CD14-positive monocyte (primary cell): ENCODE measurements at regions not wholly inside any gene's neighbourhood (a gene's known extent, or its start where the extent isn't known, plus 50 kb on each side); places are given as distances from the start of the nearest gene placed in this dataset.

ENCODE experiments used
- DNase-seq, 3 donors: peaks; one replicate each; pipeline ENCODE4 v3.0.0-alpha.2; 2011 to 2022
- H2AFZ ChIP-seq: 2 replicates; pipeline ENCODE4 v1.6.0; 2012; ENCODE audit warnings: mild to moderate bottlenecking, low read depth, low read length, inconsistent platforms; ENCODE audit not compliant: insufficient read depth, poor library complexity, severe bottlenecking
- H3K27ac ChIP-seq, 2 donors: 1 replicate in 1 of 2; 2 replicates in 1 of 2; pipeline ENCODE4 v1.5.1; 2012 to 2013; ENCODE audit warnings: low read length in 2 of 2, control low read depth in 1 of 2, inconsistent platforms in 1 of 2, low read depth in 1 of 2, mild to moderate bottlenecking in 1 of 2
- H3K27me3 ChIP-seq, 2 donors: one replicate each; pipeline versions ENCODE4 v1.6.0 to v1.6.1; 2011 to 2013; ENCODE audit warnings: low read length in 2 of 2; ENCODE audit not compliant: control insufficient read depth in 2 of 2, insufficient read depth in 2 of 2
- H3K36me3 ChIP-seq, 2 donors: replicated peaks in 1 of 2; 1 replicate in 1 of 2; 2 replicates in 1 of 2; pipeline versions ENCODE4 v1.5.1 to v1.6.1; 2012 to 2013; ENCODE audit warnings: low read length in 2 of 2, control low read depth in 1 of 2, inconsistent platforms in 1 of 2, mild to moderate bottlenecking in 1 of 2; ENCODE audit not compliant: insufficient read depth in 2 of 2, control insufficient read depth in 1 of 2
- H3K4me1 ChIP-seq, 2 donors: 1 replicate in 1 of 2; 2 replicates in 1 of 2; pipeline versions ENCODE4 v1.5.1 to v1.6.1; 2012 to 2013; ENCODE audit warnings: low read length in 2 of 2, control low read depth in 1 of 2, inconsistent platforms in 1 of 2, mild to moderate bottlenecking in 1 of 2, moderate library complexity in 1 of 2; ENCODE audit not compliant: insufficient read depth in 2 of 2, control insufficient read depth in 1 of 2
- H3K4me2 ChIP-seq: replicated peaks from 2 replicates; pipeline ENCODE3; 2012; ENCODE audit warnings: low read length, moderate library complexity, mild to moderate bottlenecking; ENCODE audit not compliant: poor library complexity, severe bottlenecking; ENCODE audit errors: extremely low read depth
- H3K4me3 ChIP-seq, 3 experiments: fragments of 200-600 bp in 1 of 3; sonication (generic) in 1 of 3; replicated peaks in 1 of 3; 1 replicate in 2 of 3; 2 replicates in 1 of 3; pipeline ENCODE4 v1.5.1; 2011 to 2013; ENCODE audit warnings: low read length in 3 of 3, mild to moderate bottlenecking in 3 of 3, control low read depth in 2 of 3, low read depth in 2 of 3, inconsistent platforms in 1 of 3, moderate library complexity in 1 of 3
- H3K79me2 ChIP-seq: 2 replicates; pipeline ENCODE4 v1.6.0; 2012; ENCODE audit warnings: mild to moderate bottlenecking, control low read depth, inconsistent platforms, low read length, moderate library complexity; ENCODE audit not compliant: insufficient read depth
- H3K9ac ChIP-seq: 2 replicates; pipeline ENCODE4 v1.6.0; 2017; ENCODE audit warnings: low read length, mild to moderate bottlenecking; ENCODE audit not compliant: insufficient read depth, poor library complexity, severe bottlenecking
- H3K9me3 ChIP-seq, 2 donors: replicated peaks in 1 of 2; 1 replicate in 1 of 2; 2 replicates in 1 of 2; pipeline versions ENCODE4 v1.5.1 to v1.6.1; 2012 to 2013; ENCODE audit warnings: low read length in 2 of 2, control low read depth in 1 of 2; ENCODE audit not compliant: control insufficient read depth in 1 of 2, insufficient read depth in 1 of 2
- H4K20me1 ChIP-seq: 2 replicates; pipeline ENCODE4 v1.6.0; 2012; ENCODE audit warnings: mild to moderate bottlenecking, low read length, control low read depth, moderate library complexity; ENCODE audit not compliant: insufficient read depth
- H3K27ac Mint-ChIP-seq, 7 donors: one replicate each; pipeline ENCODE4 v1.8.0; 2020; ENCODE audit warnings: mild to moderate bottlenecking in 7 of 7, mixed read lengths in 7 of 7, moderate library complexity in 6 of 7, inconsistent platforms in 2 of 7
- H3K27me3 Mint-ChIP-seq, 3 donors: one replicate each; pipeline ENCODE4 v1.8.0; 2021 to 2022; ENCODE audit warnings: low read depth in 3 of 3, mild to moderate bottlenecking in 3 of 3, mixed read lengths in 3 of 3, moderate library complexity in 3 of 3, inconsistent platforms in 1 of 3
- H3K36me3 Mint-ChIP-seq, 2 donors: one replicate each; pipeline ENCODE4 v1.8.0; 2020; ENCODE audit warnings: mixed read lengths in 2 of 2, inconsistent platforms in 1 of 2, mild to moderate bottlenecking in 1 of 2
- H3K4me1 Mint-ChIP-seq: one replicate; pipeline ENCODE4 v1.8.0; 2020; ENCODE audit warnings: mild to moderate bottlenecking, mixed read lengths
- H3K4me3 Mint-ChIP-seq, 2 donors: one replicate each; pipeline ENCODE4 v1.8.0; 2020; ENCODE audit warnings: mild to moderate bottlenecking in 2 of 2, mixed read lengths in 2 of 2, moderate library complexity in 1 of 2
- H3K9me3 Mint-ChIP-seq, 7 donors: one replicate each; pipeline ENCODE4 v1.8.0; 2020 to 2022; ENCODE audit warnings: mixed read lengths in 7 of 7, mild to moderate bottlenecking in 6 of 7, moderate library complexity in 6 of 7, inconsistent platforms in 2 of 7
- WGBS: methylation state at CpG from one replicate; pipeline ENCODE4 v1.1.5; 2013; ENCODE audit warnings: missing lambda C conversion rate; ENCODE audit not compliant: insufficient coverage; 5-methylcytosine and 5-hydroxymethylcytosine counted together
- intact Hi-C, 2 donors: fragments of 100-400 bp; cut with micrococcal nuclease; formaldehyde crosslinking; loops; one replicate each; pipeline versions ENCODE4 v1.15.0 to v1.15.1; 2023
- TF ChIP-seq, protein P1 (sequence below): fragments of 200-600 bp; IDR thresholded peaks from one replicate; pipeline ENCODE4 v1.8.0; 2022; ENCODE audit warnings: antibody characterized with exemption, mild to moderate bottlenecking

DNA sequence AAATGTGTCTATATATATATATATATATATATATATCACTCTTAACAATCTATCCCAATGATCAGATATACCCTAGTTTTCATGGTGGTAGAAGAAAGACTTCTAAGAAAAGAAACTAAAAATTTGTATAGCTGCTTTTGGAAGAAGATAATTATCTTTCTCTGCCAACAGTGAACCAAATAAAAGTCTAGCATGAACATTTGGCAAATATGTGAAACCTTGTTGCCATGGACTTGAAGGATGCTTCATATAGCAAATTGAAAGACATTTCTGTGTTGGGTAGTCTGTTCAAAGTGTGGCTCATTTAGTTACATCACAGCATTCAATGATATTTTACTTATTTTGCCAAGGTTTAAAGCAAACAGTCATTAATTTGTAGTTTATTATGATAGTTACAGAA, 219.9 kb upstream of the NECTIN3 start:
- no peak for DNase-seq
- H3K4me1 Mint-ChIP-seq: no peaks in the 10 kb centered on the region
- Histone ChIP-seq H3K27me3 (no peaks in the 10 kb centered on the region), H3K9me3 (no peaks in the 10 kb centered on the region), H3K79me2 (no peaks in the 10 kb centered on the region), H3K27ac (no peak overlapping the region), H3K4me1 (no peaks in the 10 kb centered on the region), H3K36me3 (no peaks in the 10 kb centered on the region), H3K9ac (no peak overlapping the region), H2AFZ (no peak overlapping the region), H3K4me2 (no peak overlapping the region), H3K4me3 (no peak overlapping the region), H4K20me1 (no peaks in the 10 kb centered on the region)
- no peaks in the 10 kb centered on the region for H3K36me3 Mint-ChIP-seq
- intact Hi-C loops: no loop called here
- TF ChIP-seq, protein P1, sequence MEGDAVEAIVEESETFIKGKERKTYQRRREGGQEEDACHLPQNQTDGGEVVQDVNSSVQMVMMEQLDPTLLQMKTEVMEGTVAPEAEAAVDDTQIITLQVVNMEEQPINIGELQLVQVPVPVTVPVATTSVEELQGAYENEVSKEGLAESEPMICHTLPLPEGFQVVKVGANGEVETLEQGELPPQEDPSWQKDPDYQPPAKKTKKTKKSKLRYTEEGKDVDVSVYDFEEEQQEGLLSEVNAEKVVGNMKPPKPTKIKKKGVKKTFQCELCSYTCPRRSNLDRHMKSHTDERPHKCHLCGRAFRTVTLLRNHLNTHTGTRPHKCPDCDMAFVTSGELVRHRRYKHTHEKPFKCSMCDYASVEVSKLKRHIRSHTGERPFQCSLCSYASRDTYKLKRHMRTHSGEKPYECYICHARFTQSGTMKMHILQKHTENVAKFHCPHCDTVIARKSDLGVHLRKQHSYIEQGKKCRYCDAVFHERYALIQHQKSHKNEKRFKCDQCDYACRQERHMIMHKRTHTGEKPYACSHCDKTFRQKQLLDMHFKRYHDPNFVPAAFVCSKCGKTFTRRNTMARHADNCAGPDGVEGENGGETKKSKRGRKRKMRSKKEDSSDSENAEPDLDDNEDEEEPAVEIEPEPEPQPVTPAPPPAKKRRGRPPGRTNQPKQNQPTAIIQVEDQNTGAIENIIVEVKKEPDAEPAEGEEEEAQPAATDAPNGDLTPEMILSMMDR: no peak
- H3K4me3 Mint-ChIP-seq: no peak overlapping the region
- H3K9me3 Mint-ChIP-seq: peaks cover 0 to 3% (median 0%) of the 10 kb centered on the region in 7 donors
- H3K27me3 Mint-ChIP-seq: peaks cover 0 to 2% (median 0%) of the 10 kb centered on the region in 3 donors
- H3K27ac Mint-ChIP-seq: no peak overlapping the region

DNA sequence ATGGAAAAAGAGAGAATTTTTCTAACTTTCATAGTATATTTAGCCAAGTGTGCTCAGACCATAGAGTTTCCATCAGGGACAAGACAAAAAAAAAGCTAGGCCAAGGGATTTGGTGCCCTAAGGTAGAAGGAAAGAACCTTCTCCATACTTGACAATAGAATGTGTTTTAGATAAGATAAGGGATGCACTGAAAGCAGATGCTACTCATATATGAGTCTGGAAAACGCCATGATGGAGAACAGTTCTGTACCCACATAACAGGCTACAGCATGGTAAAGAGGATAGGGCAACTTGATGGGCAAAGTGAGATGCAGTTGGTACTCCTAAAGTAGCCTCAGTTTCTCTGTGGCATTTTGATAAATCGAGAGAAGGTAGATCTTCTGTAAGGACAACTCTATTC, 216.4 kb upstream of the NECTIN3 start:
- no peaks in the 10 kb centered on the region for H3K36me3 Mint-ChIP-seq
- H3K27me3 Mint-ChIP-seq: no peaks in the 10 kb centered on the region
- H3K9me3 ChIP-seq: no peaks in the 10 kb centered on the region
- H3K4me1 Mint-ChIP-seq: no peaks in the 10 kb centered on the region
- no peak overlapping the region for H3K4me3 ChIP-seq
- intact Hi-C loops: no loop called here
- no peaks in the 10 kb centered on the region for H3K36me3 ChIP-seq
- DNase-seq: no peak
- H4K20me1 ChIP-seq: no peaks in the 10 kb centered on the region
- no peak overlapping the region for H2AFZ ChIP-seq
- TF ChIP-seq, protein P1: no peak
- H3K27me3 ChIP-seq: no peaks in the 10 kb centered on the region
- no peak overlapping the region for H3K27ac ChIP-seq
- H3K79me2 ChIP-seq: no peaks in the 10 kb centered on the region
- H3K4me2 ChIP-seq: no peak overlapping the region
- no peak overlapping the region for H3K9ac ChIP-seq
- H3K4me1 ChIP-seq: no peaks in the 10 kb centered on the region
- H3K9me3 Mint-ChIP-seq: peaks cover 0 to 4% (median 0%) of the 10 kb centered on the region in 7 donors
- H3K27ac Mint-ChIP-seq: no peak overlapping the region
- H3K4me3 Mint-ChIP-seq: no peak overlapping the region
- 100% methylated on average over 1 of the region's 2 CpGs for WGBS
